GM21737 (cell line): ENCODE measurements at regions not wholly inside any gene's neighbourhood (a gene's known extent, or its start where the extent isn't known, plus 50 kb on each side); places are given as distances from the start of the nearest gene placed in this dataset.

Source experiments
- ATAC-seq: cut with Tn5 transposase; IDR thresholded peaks from one replicate; pipeline ENCODE4 v1.9.1; 2021; ENCODE audit warnings: mild to moderate bottlenecking, moderate library complexity; ENCODE audit not compliant: unreplicated experiment

- ATAC-seq, result no peak
These were observed 52.2 kb upstream of the SPACA1 start for GRCh38 chr6:87995461-87995860.

- no peak for ATAC-seq
These were observed 54.3 kb upstream of the SPACA1 start for GRCh38 chr6:87993356-87993755.

GRCh38 chr6:87990871-87991270 lies 56.8 kb upstream of the SPACA1 start:
- no peak for ATAC-seq

- no peak for ATAC-seq
These were observed 65.5 kb upstream of the SPACA1 start for GRCh38 chr6:87982134-87982533.

GRCh38 chr6:87979737-87980136 lies 67.9 kb upstream of the SPACA1 start:
- no peak for ATAC-seq

GRCh38 chr6:87976616-87977015 lies 71.0 kb upstream of the SPACA1 start:
- ATAC-seq, result no peak

GRCh38 chr6:87975561-87975960 lies 72.1 kb upstream of the SPACA1 start:
- ATAC-seq, result no peak

- no peak for ATAC-seq
These were observed 75.4 kb upstream of the SPACA1 start for GRCh38 chr6:87972279-87972678.

GRCh38 chr6:87971605-87972262 lies 75.9 kb upstream of the SPACA1 start:
- ATAC-seq, result no peak

GRCh38 chr6:87968435-87969278 lies 79.0 kb upstream of the SPACA1 start:
- ATAC-seq, result no peak

GRCh38 chr6:87965806-87966205 lies 81.8 kb upstream of the SPACA1 start:
- no peak for ATAC-seq

- ATAC-seq, result no peak
These were observed 88.6 kb upstream of the SPACA1 start for GRCh38 chr6:87959083-87959482.

- ATAC-seq, result no peak
These were observed 95.9 kb upstream of the SPACA1 start for GRCh38 chr6:87951751-87952150.

- ATAC-seq, result no peak
These were observed 97.0 kb upstream of the SPACA1 start for GRCh38 chr6:87950614-87951013.

GRCh38 chr6:87949194-87949593 lies 98.4 kb upstream of the SPACA1 start:
- no peak for ATAC-seq

- ATAC-seq, result no peak
These were observed 101.0 kb upstream of the SPACA1 start for GRCh38 chr6:87946669-87947068.

GRCh38 chr6:87945966-87946365 lies 101.7 kb upstream of the SPACA1 start:
- ATAC-seq, result no peak

GRCh38 chr6:87945181-87945580 lies 102.5 kb upstream of the SPACA1 start:
- no peak for ATAC-seq

GRCh38 chr6:87944541-87944954 lies 103.1 kb upstream of the SPACA1 start:
- no peak for ATAC-seq

- ATAC-seq, result no peak
These were observed 104.5 kb upstream of the SPACA1 start for GRCh38 chr6:87943191-87943590.

- ATAC-seq, result no peak
These were observed 105.9 kb upstream of the SPACA1 start for GRCh38 chr6:87941556-87942358.

GRCh38 chr6:87939776-87940175 lies 107.9 kb upstream of the SPACA1 start:
- ATAC-seq, result no peak
